Ascending aorta (tissue), 2 donors: ENCODE measurements at regions not wholly inside any gene's neighbourhood (a gene's known extent, or its start where the extent isn't known, plus 50 kb on each side); places are given as distances from the start of the nearest gene placed in this dataset.

Experiments
- DNase-seq, 2 donors: peaks; one replicate each; pipeline ENCODE4 v3.0.0-alpha.2; 2019; ENCODE audit warnings: low spot score in 2 of 2
- H3K27ac ChIP-seq, 2 donors: fragments of 200-600 bp; sonication (generic); one replicate each; pipeline ENCODE4 v1.5.1; 2016 to 2017; ENCODE audit warnings: mild to moderate bottlenecking in 1 of 2
- H3K27me3 ChIP-seq: fragments of 200-600 bp; sonication (generic); one replicate; pipeline ENCODE4 v1.5.1; 2017
- H3K36me3 ChIP-seq, 2 donors: fragments of 200-600 bp; sonication (generic); one replicate each; pipeline ENCODE4 v1.5.1; 2016
- H3K4me1 ChIP-seq, 2 donors: fragments of 200-600 bp; sonication (generic); one replicate each; pipeline ENCODE4 v1.5.1; 2016 to 2017; ENCODE audit warnings: mild to moderate bottlenecking in 1 of 2
- H3K4me3 ChIP-seq, 2 donors: fragments of 200-600 bp; sonication (generic); one replicate each; pipeline ENCODE4 v1.5.1; 2016 to 2017; ENCODE audit warnings: mild to moderate bottlenecking in 1 of 2
- H3K9me3 ChIP-seq, 2 donors: fragments of 200-600 bp; sonication (generic); one replicate each; pipeline ENCODE4 v1.5.1; 2016
- CTCF ChIP-seq, 3 experiments: fragments of 200-600 bp in 2 of 3; fragments of 450-650 bp in 1 of 3; sonication (generic) in 2 of 3; IDR thresholded peaks; one replicate each; pipeline ENCODE4 v1.5.1; 2016 to 2019; ENCODE audit warnings: antibody characterized with exemption in 3 of 3, mild to moderate bottlenecking in 1 of 3, moderate library complexity in 1 of 3
- intact Hi-C: fragments of 100-400 bp; cut with DNase I; formaldehyde crosslinking; loops from one replicate; pipeline ENCODE4 v1.15.1; 2023

- Histone ChIP-seq H3K27ac (no peak overlapping the region), H3K36me3 (no peaks in the 10 kb centered on the region), H3K27me3 (no peaks in the 10 kb centered on the region), H3K4me3 (no peak overlapping the region), H3K9me3 (peaks cover 0 to 5% of the 10 kb centered on the region in 2 donors), H3K4me1 (peaks cover 0 to 2% of the 10 kb centered on the region in 2 donors)
- no peak for TF ChIP-seq CTCF (IDR thresholded peaks at IDR 0.05)
- intact Hi-C loops = no loop called here
- no peak for DNase-seq
These were observed 169.1 kb downstream of the MYLK4 start for GRCh38 chr6:2581611-2582010.

- Histone ChIP-seq H3K9me3 (peaks cover 0 to 5% of the 10 kb centered on the region in 2 donors), H3K4me3 (no peak overlapping the region), H3K27ac (no peak overlapping the region), H3K27me3 (no peaks in the 10 kb centered on the region), H3K36me3 (no peaks in the 10 kb centered on the region), H3K4me1 (peaks cover 0 to 2% of the 10 kb centered on the region in 2 donors)
- intact Hi-C loops = no loop called here
- TF ChIP-seq CTCF (IDR thresholded peaks at IDR 0.05) = no peak
- DNase-seq = no peak
These were observed 169.7 kb downstream of the MYLK4 start for GRCh38 chr6:2581011-2581410.

- H3K27ac ChIP-seq = peak overlapping the region in 1 of 2 donors; percentile 22
- peaks cover 0 to 5% of the 10 kb centered on the region in 2 donors for H3K9me3 ChIP-seq
- no peaks in the 10 kb centered on the region for H3K27me3 ChIP-seq
- DNase-seq = no peak
- TF ChIP-seq CTCF (IDR thresholded peaks at IDR 0.05) = no peak
- H3K4me1 ChIP-seq = peaks cover 0 to 2% of the 10 kb centered on the region in 2 donors
- no peaks in the 10 kb centered on the region for H3K36me3 ChIP-seq
- H3K4me3 ChIP-seq = no peak overlapping the region
- intact Hi-C loops = loop anchor here (5.0 kb wide), 1 partner anchor 78 kb away; no protein-coding TSS in a partner anchor
These were observed 170.7 kb downstream of the MYLK4 start for GRCh38 chr6:2579804-2580570.

GRCh38 chr6:2579241-2579761, 171.4 kb downstream of the MYLK4 start:
- TF ChIP-seq CTCF (IDR thresholded peaks at IDR 0.05) = no peak
- Histone ChIP-seq H3K9me3 (no peaks in the 10 kb centered on the region), H3K36me3 (no peaks in the 10 kb centered on the region), H3K27me3 (no peaks in the 10 kb centered on the region), H3K4me3 (no peak overlapping the region), H3K27ac (peak overlapping the region in 1 of 2 donors; percentile 55), H3K4me1 (peaks cover 0 to 2% of the 10 kb centered on the region in 2 donors)
- no peak for DNase-seq
- intact Hi-C loops = loop anchor here (5.0 kb wide), 1 partner anchor 77 kb away; no protein-coding TSS in a partner anchor

- no peak for DNase-seq
- H3K36me3 ChIP-seq = no peaks in the 10 kb centered on the region
- no peak overlapping the region for H3K4me3 ChIP-seq
- intact Hi-C loops = loop anchor here (5.0 kb wide), 1 partner anchor 76 kb away; no protein-coding TSS in a partner anchor
- no peaks in the 10 kb centered on the region for H3K27me3 ChIP-seq
- no peak for TF ChIP-seq CTCF (IDR thresholded peaks at IDR 0.05)
- peaks cover 0 to 2% of the 10 kb centered on the region in 2 donors for H3K4me1 ChIP-seq
- no peak overlapping the region for H3K27ac ChIP-seq
- H3K9me3 ChIP-seq = no peaks in the 10 kb centered on the region
These were observed 172.0 kb downstream of the MYLK4 start for GRCh38 chr6:2578767-2579166.
